ENCODE measurements at regions not wholly inside any gene's neighbourhood (a gene's known extent, or its start where the extent isn't known, plus 50 kb on each side); places are given as distances from the start of the nearest gene placed in this dataset.

GRCh38 chr7:112649560-112649959 is 140.6 kb downstream of the TMEM168 start:
- no peak for TF ChIP-seq CTCF (IDR thresholded peaks at IDR 0.05)
- TF ChIP-seq POLR2A (IDR thresholded peaks at IDR 0.05): no peak
- TF ChIP-seq EP300 (IDR thresholded peaks at IDR 0.05): no peak
